ENCODE measurements at regions not wholly inside any gene's neighbourhood (a gene's known extent, or its start where the extent isn't known, plus 50 kb on each side); places are given as distances from the start of the nearest gene placed in this dataset.

DNA sequence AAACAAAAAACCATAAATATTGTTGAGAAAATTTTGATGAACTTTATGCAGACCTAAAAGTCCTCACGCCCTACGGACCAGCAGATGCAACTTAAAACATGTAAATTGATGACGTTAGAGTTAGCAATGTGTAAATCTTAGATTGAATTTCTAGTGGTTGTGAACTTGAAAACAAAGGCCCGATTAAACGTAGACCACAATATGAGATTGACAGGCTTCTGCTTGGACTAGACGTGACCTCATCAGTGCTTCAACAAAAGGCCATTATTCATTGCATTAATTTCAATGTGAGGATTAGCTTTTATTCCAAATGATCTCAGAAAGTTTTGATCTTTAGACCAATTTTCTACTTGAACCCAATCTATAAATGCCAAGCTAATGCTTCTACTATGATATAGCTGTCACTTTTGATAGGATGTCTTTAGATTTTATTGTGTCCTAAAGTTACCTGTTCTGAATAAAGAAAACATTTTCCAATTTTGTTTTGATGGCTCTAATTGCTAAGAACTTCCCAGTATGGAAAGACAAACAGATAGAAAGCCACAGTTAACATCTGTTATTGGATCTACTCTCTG lies 55.4 kb upstream of the SPPL2A start:
- no peak for FAIRE-seq
- DNase-seq (ENCODE audit: insufficient read length, low spot score) = no peak
- no peak for TF ChIP-seq POLR2A (IDR thresholded peaks at IDR 0.05; ENCODE audit: low read depth, low read length)

DNA sequence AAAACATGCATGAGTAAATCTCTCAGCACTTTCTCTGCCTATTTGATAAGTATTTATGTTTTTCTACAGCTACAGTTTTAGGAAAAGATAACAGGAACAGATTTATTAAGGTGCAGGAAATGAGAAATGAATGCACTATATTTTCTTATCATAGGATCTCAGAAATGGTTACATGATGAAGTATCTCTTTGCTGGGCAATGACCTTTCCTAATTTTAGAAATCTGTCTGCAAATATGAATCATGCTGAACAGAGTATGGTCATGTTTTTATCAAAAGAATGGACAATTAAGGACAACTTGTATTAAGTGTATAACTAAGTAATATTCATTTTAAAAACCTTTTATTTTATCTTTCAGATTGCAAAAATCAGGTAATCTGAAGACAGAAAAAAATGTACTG lies 53.8 kb upstream of the SPPL2A start:
- no peak for DNase-seq (ENCODE audit: insufficient read length, low spot score)
- no peak for FAIRE-seq
- no peak for TF ChIP-seq POLR2A (IDR thresholded peaks at IDR 0.05; ENCODE audit: low read depth, low read length)

DNA sequence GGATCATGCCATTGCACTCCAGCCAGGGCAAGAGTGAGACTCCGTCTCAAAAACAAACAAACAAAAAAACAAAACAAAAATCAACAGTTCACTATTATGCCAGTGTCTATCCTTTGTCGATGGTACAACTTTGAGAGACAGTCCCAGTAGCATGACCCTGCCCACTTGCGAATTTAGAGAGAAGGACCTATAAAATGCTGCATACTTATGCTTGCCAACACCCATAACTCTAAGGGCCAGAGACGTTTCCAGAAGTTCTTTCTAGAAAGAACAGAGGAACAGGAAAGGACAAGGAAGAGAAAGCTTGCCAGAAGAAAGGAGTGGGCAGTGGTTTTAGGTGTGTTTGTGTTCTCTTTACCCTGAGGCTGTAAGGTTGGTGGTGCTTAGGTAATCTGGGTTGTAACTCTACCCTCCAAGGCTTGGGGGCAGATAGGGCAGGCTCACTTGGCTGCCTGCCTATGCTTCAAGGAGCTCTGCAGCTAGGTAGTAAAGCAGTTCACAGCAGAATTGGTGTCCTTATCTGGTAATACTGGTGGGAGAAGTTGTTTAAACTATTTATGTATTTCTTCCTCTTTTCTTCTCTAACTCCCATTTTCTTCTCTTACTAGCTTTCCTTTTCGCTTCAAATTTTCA lies 50.6 kb upstream of the SPPL2A start:
- no peak for TF ChIP-seq POLR2A (IDR thresholded peaks at IDR 0.05; ENCODE audit: low read depth, low read length)
- DNase-seq (ENCODE audit: insufficient read length, low spot score) (no peak), FAIRE-seq (no peak)

Measured in H54 (cell line).